Hepatic stellate cell (primary cell): ENCODE measurements at regions not wholly inside any gene's neighbourhood (a gene's known extent, or its start where the extent isn't known, plus 50 kb on each side); places are given as distances from the start of the nearest gene placed in this dataset.

Source experiments
- DNase-seq: peaks from one replicate; pipeline ENCODE4 v3.0.0; 2011; ENCODE audit warnings: low spot score

GRCh38 chr9:84393266-84393950, 52.9 kb upstream of the SLC28A3 start:
- DNase-seq, result no peak

DNA sequence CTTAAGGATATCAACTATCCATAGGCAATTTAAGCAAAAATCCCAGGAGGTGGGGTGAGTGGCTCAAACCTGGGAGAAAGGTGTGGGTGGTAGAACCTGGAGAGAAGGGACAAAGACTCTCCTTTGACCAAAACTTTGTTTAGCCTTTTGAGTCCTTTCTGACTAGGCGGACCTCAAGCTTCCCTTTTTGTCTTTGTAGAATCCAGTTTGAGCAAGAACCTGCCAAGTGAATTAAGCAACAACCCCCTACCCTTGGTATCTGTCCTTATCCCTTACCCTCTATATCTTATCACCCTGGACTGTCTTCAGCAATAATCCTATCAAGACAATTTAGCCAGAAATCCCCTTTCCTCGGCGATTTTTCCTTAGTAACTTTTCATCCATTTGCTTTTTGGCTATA, 53.5 kb upstream of the SLC28A3 start:
- no peak for DNase-seq

DNA sequence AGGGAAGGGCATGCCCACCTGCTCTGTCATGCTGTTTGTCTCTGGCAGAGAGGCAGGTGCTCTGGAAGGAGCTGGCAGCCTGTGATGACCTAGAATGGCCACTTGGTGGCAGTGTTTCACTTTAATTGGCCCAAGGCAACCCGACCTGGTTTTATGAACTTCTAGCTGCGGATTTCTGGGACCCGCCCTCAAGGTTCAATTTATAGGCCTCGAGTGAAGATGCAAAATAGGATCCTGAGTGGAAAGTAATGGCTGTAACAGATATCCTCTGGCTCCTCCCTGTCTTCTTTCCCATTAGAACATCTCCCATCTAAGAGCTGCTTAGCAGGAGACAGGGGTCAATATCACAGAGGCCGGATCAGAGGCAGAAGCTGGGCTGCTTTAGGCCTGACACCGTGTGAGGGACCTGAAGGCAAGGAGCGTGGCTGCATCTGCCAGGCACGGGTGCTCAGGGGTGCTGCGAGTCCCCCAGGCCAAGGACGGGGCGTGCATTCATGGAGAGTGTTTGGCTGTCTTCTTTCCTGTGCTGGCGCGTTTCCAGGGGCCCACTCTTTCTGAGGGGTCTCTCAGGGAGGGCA, 56.7 kb upstream of the SLC28A3 start:
- DNase-seq, result peak; percentile 55

DNA sequence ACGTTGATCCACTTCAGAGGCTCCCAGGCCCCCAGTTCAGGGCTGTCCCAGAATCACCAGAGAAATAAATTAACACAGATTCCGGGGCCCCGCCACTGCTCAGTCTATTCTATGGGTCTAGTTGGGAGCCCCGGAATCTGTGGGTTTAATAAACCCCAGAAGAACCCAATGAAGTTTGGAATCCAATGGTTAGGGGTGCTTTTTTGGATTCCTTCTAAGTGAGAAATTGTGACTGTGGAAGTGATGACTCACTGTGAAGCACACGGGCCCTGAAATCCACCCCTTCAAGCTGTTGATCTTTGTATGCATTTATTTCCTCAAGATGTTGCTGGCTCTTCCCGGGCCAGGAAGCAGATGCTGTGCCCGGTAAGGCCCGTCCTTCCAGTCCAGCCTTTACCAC, 57.3 kb upstream of the SLC28A3 start:
- peak; percentile 55 for DNase-seq

GRCh38 chr9:84402517-84402916, 62.0 kb upstream of the SLC28A3 start:
- no peak for DNase-seq

DNA sequence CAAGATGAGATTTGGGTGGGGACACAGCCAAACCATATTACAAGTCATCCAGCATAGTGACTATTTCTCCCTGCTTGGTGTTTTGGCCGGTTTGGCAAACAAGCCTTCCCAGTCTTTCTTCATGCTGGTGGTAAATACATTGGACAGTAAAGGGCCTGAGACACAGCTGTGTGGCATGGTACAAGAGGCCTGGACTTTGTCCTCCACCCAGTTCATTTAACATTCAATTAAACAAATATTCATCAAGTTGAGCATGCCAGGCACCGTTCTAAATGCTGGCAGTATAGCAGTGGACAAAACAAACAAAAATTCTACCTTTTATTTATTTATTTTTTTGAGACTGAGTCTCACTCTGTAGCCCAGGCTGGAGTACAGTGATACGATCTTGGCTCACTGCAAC, 62.7 kb upstream of the SLC28A3 start:
- DNase-seq, result no peak

DNA sequence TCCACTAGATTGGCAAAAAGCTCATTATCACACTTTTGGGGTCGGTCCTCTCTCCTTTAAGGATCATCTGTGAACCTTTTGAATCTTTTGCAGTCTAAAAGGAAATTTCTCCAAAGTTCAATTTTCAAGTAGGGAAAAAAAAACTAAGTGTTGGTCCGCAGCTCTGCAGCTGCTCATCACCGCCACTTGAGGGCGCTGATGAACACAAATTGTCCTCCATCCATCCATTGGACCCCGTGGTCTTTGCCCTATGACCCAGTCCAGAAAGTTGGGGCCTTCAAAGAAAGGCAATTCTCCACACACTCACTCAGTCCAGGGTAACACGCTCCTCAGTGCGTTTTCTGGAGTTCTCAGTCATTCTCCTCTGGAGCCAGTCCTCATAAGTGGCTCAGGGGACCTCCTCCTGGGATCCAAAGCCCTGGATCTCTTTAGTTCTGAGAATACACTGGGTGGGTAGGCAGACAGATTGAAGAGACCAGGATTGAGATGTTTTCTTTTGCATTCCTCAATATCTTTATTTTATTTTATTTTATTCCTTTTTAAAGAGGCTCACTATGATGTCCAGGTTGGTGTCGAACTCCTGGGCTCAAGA, 63.6 kb upstream of the SLC28A3 start:
- DNase-seq, result no peak

DNA sequence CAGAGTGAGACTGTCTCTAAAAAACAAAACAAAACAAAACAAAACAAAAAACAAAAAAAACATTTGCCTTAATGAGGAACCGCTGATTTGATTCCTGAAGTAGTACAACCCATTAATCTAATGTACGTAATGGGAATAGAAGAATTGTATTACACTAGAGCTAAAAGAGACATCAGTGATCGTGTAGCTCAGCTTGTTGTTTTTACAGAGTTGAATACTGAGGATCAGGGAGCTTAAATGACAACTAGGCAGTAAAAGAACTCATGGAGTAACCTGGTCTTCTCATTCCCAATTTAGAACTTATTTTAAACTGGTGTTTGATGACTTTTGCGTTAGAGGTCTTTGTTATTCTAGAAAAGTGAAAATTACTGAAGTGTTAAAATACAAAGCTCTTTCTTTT, 65.1 kb upstream of the SLC28A3 start:
- DNase-seq, result no peak

GRCh38 chr9:84408416-84408815, 67.9 kb upstream of the SLC28A3 start:
- DNase-seq, result no peak

DNA sequence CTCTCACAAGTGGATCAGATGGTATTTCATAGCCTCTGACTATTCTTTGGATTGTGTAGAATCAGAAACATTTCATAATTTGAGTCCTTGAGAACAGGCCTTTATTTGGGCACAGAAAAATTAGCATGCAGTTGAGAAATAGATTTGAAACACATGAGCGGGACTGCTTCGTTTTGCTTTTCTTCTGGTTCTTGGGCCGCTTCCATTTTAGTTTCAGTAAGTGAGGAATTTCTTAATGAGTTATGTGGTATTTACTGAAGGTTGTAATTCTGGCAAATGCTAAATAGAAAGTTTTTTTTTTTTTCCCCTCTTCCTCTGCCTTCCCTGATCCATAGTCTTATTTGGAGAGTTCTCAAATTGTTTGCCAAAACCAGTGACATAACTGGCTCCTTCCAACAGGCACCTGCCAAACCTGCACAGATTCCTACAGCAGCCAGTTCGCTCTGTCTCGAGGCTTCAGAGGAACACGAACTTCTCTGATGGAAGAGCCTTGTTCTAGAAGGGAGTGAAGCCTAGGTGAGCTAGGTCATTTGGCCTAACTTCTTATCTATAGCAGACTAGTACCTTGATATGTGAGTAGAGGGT, 71.2 kb upstream of the SLC28A3 start:
- DNase-seq, result no peak

DNA sequence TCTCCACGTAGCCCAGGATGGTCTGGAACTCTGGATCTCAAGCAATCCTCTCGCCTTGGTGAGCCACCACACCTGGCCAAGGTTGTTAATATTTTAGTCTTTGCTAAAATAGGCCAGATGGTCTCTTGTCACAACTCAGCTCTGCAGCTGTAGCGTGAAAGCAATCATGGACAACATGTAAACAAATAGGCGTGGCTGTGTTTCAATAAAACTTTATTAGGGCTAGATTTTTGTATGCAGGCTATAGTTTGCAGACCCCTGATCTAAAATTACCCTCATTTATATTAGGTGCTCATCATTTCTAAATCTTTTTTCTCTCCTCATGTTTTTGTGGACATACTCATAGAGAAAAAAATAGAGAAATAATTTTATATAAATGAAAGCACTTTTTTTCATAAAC, 72.1 kb upstream of the SLC28A3 start:
- no peak for DNase-seq

- DNase-seq, result no peak
Observed at GRCh38 chr9:84413301-84413700, 72.7 kb upstream of the SLC28A3 start.

DNA sequence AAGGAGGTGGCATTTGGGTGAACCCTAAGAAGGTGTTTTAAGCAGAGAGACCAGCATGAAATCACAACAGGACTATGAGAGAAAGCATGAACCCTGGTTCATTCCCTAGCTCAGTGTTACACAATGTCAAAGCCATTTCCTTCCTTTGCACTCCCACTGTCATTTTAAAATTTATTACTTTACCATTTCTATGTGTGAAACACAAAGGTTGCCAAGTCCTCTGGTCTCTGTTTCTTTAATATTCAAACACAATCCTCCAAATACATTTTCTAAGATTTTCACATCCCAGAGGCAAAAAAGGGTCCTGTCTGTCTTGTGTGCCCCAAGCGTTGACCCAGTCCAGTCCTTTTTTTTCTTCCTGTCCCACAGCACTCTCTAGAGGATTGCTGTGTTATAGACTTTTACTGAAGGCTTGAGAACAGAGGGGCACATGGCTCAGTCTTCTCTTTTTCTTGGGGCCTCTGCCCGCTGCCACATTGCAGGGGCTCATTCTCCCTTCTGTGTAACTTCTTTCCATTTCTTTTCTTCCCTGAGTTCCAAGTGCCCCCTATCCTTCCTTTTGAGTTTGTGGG, 78.6 kb upstream of the SLC28A3 start:
- DNase-seq, result no peak

DNA sequence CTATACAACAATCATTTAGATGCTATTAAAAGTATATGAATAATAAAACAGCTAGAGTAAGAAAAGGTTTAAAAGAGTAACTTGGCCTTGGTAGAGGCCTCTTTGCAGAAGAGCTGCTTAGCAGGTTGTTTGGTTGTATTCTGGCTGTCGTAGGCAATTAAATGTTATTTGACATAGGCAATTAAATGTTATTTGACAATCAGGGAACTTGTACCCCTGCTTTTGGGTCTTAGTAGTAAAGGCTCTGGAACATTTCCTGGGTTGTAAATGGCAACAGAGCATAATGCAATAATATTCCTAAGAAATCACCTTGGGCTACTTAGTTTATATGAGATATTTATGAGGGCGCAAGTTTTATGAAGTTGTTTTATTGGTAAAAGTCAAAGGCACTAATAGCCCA, 84.4 kb upstream of the SLC28A3 start:
- DNase-seq, result no peak

DNA sequence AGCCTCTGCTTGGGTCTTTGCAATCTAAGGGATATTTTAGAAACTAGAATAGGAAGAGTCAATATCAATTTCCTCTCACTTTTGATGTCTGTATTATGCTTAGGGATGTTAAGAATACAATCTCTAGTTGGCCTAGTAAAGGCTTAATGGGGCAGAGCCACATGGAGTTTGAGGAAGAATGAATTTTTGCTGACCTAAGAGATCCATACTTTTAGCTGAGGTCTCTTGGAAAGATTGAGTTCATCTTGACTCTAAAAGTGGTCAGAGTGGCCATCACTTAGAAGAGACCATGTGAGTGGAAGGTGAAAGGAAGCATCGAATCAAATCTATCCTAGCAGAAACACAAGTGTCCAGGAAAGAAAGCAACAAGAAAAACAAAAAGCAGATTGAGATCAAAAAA, 92.2 kb upstream of the SLC28A3 start:
- no peak for DNase-seq

DNA sequence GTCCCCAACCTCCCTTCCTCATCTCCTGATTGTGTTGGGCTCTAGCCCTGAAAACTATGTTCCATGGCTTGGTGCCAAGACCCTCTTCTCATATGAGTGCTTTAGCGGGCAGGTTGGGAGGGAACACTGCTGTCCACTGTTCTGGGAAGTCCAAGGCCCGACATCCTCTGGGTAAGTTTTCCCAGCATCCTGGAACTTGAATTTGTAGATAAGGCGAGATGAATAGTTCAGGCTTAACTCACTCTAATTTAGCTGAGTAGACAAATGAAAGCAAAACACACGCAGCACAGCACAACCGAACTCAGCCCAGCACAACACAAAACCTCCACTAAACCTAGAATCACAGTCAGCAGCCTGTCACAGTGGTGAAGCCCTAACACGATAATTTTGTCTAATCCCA, 95.3 kb upstream of the SLC28A3 start:
- no peak for DNase-seq

GRCh38 chr9:84436386-84437109, 96.0 kb upstream of the SLC28A3 start:
- DNase-seq, result no peak

DNA sequence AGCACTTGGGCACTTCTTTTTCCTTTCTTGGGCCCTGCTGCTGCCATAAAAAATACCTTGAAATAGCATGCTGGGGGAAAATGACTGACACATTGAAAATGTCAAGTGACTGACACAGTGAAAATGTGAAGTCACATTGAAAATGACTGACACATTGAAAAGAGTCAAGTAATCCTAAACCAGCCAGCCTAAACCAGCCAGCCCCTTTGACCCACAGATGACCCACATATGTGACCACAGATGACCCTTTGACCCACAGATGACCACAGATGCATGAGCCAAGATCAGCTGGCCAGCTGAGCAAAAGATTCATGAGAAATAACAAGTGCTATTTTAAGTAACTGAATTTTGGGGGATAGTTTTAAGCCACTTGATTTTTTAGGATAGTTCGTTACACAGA, 97.8 kb upstream of the SLC28A3 start:
- DNase-seq, result no peak

- DNase-seq, result no peak
Observed at GRCh38 chr9:84439250-84439649, 98.7 kb upstream of the SLC28A3 start.

GRCh38 chr9:84442712-84443111, 102.2 kb upstream of the SLC28A3 start:
- no peak for DNase-seq

DNA sequence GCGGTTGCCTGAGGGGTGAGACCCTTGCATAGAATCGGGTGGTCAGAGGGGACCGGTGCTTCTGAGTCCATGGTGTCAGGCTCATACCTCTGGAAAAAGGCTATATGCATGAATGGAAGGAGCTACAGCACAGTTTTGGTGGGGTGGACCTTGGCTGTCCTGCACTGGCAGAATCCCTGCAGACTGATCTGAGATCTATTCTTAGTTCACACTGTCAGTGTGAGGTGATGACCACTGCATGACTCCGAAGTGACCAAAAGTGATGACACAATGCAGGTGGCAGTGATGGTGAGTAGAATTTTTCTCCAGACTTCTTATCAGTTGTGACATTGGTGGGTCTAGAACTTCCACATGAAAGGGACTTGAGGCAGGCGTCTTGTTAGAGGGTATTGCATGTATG, 105.2 kb upstream of the SLC28A3 start:
- no peak for DNase-seq

GRCh38 chr9:84447305-84447704, 106.7 kb upstream of the SLC28A3 start:
- no peak for DNase-seq

DNA sequence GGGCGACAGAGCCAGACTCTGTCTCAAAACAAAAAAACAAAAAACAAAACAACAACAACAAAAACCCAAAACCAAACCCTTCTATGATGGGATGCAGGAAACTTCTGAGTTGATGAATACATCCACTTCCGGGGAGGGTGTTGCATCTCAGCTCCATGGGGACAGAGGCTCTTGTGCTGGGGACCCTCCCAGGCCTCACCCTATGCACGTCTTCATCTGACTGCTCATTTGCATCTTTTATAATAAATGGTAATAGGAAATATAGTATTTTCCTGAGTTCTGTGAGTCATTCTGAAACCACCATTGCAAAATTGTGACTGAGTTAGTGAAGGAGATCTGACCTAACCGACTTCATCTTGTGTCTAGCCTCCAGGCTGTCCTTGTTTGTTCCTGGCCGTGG, 109.5 kb upstream of the SLC28A3 start:
- no peak for DNase-seq
